ENCODE measurements at regions not wholly inside any gene's neighbourhood (a gene's known extent, or its start where the extent isn't known, plus 50 kb on each side); places are given as distances from the start of the nearest gene placed in this dataset.

DNA sequence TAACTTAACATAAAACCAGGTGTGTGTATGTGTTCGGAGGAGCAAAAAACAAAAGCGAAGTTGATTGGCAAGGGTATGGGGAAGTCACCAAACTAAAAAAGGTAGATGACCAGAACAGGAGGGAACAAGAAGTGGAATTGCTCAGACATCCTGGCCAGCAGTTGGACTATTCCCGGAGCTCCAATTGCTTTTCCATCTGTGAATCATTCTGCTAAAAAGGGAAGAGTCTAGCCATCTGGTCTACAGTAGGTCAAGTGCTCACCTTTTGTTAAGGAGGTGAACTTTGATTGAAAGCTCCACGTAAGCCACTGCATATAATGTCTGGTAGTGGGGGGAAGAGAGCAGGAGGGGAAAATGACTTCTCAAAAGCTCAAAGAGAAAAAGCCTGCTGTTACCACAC, 50.0 kb upstream of the BET1 start:
- TF ChIP-seq POLR2A (IDR thresholded peaks at IDR 0.05; ENCODE audit: low read depth, low read length) (no peak), POLR2AphosphoS5 (IDR thresholded peaks at IDR 0.05; ENCODE audit: low read depth, low read length) (no peak)
